HG03520 (cell line): ENCODE measurements at regions not wholly inside any gene's neighbourhood (a gene's known extent, or its start where the extent isn't known, plus 50 kb on each side); places are given as distances from the start of the nearest gene placed in this dataset.
"Not testable (repeated sequence)": the region's sequence is repeated elsewhere in the genome, so short reads cannot be mapped to it uniquely, and the experiment has no call there.

Experiments
- ATAC-seq: cut with Tn5 transposase; IDR thresholded peaks from one replicate; pipeline ENCODE4 v1.9.1; 2021; ENCODE audit warnings: mild to moderate bottlenecking, moderate library complexity; ENCODE audit not compliant: unreplicated experiment

GRCh38 chr4:179048839-179049453, 1606.7 kb upstream of the AGA start:
- ATAC-seq: no peak

GRCh38 chr4:179051206-179051605, 1609.0 kb upstream of the AGA start:
- no peak for ATAC-seq

GRCh38 chr4:179059396-179059795, 1617.2 kb upstream of the AGA start:
- no peak for ATAC-seq

GRCh38 chr4:179066254-179066653, 1624.0 kb upstream of the AGA start:
- ATAC-seq: not testable (repeated sequence)

- no peak for ATAC-seq
Observed at GRCh38 chr4:179071131-179071530, 1628.9 kb upstream of the AGA start.

GRCh38 chr4:179076865-179077264, 1634.6 kb upstream of the AGA start:
- no peak for ATAC-seq

- ATAC-seq: no peak
Observed at GRCh38 chr4:179095585-179096221, 1653.5 kb upstream of the AGA start.

GRCh38 chr4:179097741-179098140, 1655.5 kb upstream of the AGA start:
- ATAC-seq: no peak

GRCh38 chr4:179110356-179110755, 1668.1 kb upstream of the AGA start:
- no peak for ATAC-seq

GRCh38 chr4:179110816-179111215, 1668.6 kb upstream of the AGA start:
- ATAC-seq: no peak

- ATAC-seq: no peak
Observed at GRCh38 chr4:179112441-179113170, 1670.4 kb upstream of the AGA start.

GRCh38 chr4:179114615-179115014, 1672.4 kb upstream of the AGA start:
- ATAC-seq: no peak

- ATAC-seq: no peak
Observed at GRCh38 chr4:179116011-179116410, 1673.8 kb upstream of the AGA start.

GRCh38 chr4:179116581-179116980, 1674.3 kb upstream of the AGA start:
- no peak for ATAC-seq

GRCh38 chr4:179123084-179123483, 1680.8 kb upstream of the AGA start:
- no peak for ATAC-seq

GRCh38 chr4:179124419-179124818, 1682.2 kb upstream of the AGA start:
- no peak for ATAC-seq

- ATAC-seq: no peak
Observed at GRCh38 chr4:179124957-179125356, 1682.7 kb upstream of the AGA start.

- no peak for ATAC-seq
Observed at GRCh38 chr4:179125870-179126269, 1683.6 kb upstream of the AGA start.

GRCh38 chr4:179128299-179128698, 1686.1 kb upstream of the AGA start:
- no peak for ATAC-seq

GRCh38 chr4:179130122-179130714, 1688.0 kb upstream of the AGA start:
- ATAC-seq: no peak

- no peak for ATAC-seq
Observed at GRCh38 chr4:179145746-179146525, 1703.7 kb upstream of the AGA start.
